Endothelial cell of umbilical vein (primary cell): ENCODE measurements at regions not wholly inside any gene's neighbourhood (a gene's known extent, or its start where the extent isn't known, plus 50 kb on each side); places are given as distances from the start of the nearest gene placed in this dataset.

ENCODE experiments used
- BruUV-seq: library from RNA; stranded (reverse); fragments of 400-500 nt; replicated peaks from 2 replicates; lab custom pipeline; 2021; lab: Mats Ljungman, UMichigan
- CTCF ChIA-PET: fragments of 300-600, 350-600 bp; sonication (Branson Sonifier 250); formaldehyde crosslinking; loops from one replicate; lab custom pipeline; 2021; ENCODE audit warnings: antibody characterized with exemption, inconsistent platforms; lab: Charles Lee
- POLR2A ChIA-PET: fragments of 300-600, 350-600 bp; sonication (Branson Sonifier 250); formaldehyde crosslinking; loops from one replicate; lab custom pipeline; 2021; ENCODE audit warnings: antibody characterized with exemption, inconsistent platforms; lab: Charles Lee
- DNase-seq: peaks from one replicate; pipeline ENCODE4 v3.0.0-alpha.2; 2011; ENCODE audit warnings: low read depth, low spot score
- FAIRE-seq: peaks from 2 replicates; lab custom pipeline; 2011; peaks lifted over from hg19 to GRCh38; lab: Jason Lieb, UNC
- H2AFZ ChIP-seq: 2 replicates; pipeline ENCODE4 v1.6.0; 2012; ENCODE audit warnings: low read depth, low read length, control low read depth, inconsistent platforms
- H3K27ac ChIP-seq: 2 replicates; pipeline ENCODE4 v1.5.1; 2011; ENCODE audit warnings: low read depth, mild to moderate bottlenecking, control low read depth, low read length, moderate library complexity; ENCODE audit not compliant: insufficient read depth
- H3K27me3 ChIP-seq, 2 experiments: 2 replicates each; pipeline versions ENCODE4 v1.6.0 to v1.6.1; 2011; ENCODE audit warnings: low read length in 2 of 2, mixed read lengths in 1 of 2; ENCODE audit not compliant: control insufficient read depth in 2 of 2, insufficient read depth in 2 of 2
- H3K36me3 ChIP-seq, 2 experiments: 2 replicates in 1 of 2; 3 replicates in 1 of 2; pipeline ENCODE4 v1.5.1; 2011; ENCODE audit warnings: low read length in 2 of 2, mild to moderate bottlenecking in 1 of 2, moderate library complexity in 1 of 2; ENCODE audit not compliant: control insufficient read depth in 2 of 2, insufficient read depth in 2 of 2; ENCODE audit errors: extremely low read depth in 1 of 2
- H3K4me1 ChIP-seq: 3 replicates; pipeline ENCODE4 v1.5.1; 2011; ENCODE audit warnings: mild to moderate bottlenecking, low read length; ENCODE audit not compliant: control insufficient read depth, insufficient read depth; ENCODE audit errors: extremely low read depth
- H3K4me2 ChIP-seq: 2 replicates; pipeline ENCODE4 v1.6.1; 2011; ENCODE audit warnings: low read length, control low read depth, mixed read lengths; ENCODE audit not compliant: insufficient read depth
- H3K4me3 ChIP-seq, 3 experiments: fragments of 200-600 bp in 1 of 3; sonication (generic), shearing (Covaris generic) in 1 of 3; replicated peaks in 1 of 3; 2 replicates each; pipeline ENCODE4 v1.5.1; 2011 to 2016; ENCODE audit warnings: control low read depth in 3 of 3, low read length in 3 of 3, mild to moderate bottlenecking in 2 of 3, inconsistent platforms in 1 of 3, low read depth in 1 of 3, moderate library complexity in 1 of 3; ENCODE audit not compliant: insufficient read depth in 1 of 3
- H3K79me2 ChIP-seq: 2 replicates; pipeline ENCODE4 v1.6.0; 2012; ENCODE audit warnings: low read length, inconsistent platforms; ENCODE audit not compliant: control insufficient read depth, insufficient read depth
- H3K9ac ChIP-seq: replicated peaks from 2 replicates; pipeline ENCODE3; 2011; ENCODE audit warnings: low read length, control low read depth; ENCODE audit not compliant: insufficient read depth; ENCODE audit errors: extremely low read depth
- H3K9me1 ChIP-seq: replicated peaks from 3 replicates; pipeline ENCODE4 v1.6.0; 2011; ENCODE audit warnings: mild to moderate bottlenecking, low read length; ENCODE audit not compliant: control insufficient read depth, insufficient read depth; ENCODE audit errors: extremely low read depth
- H3K9me3 ChIP-seq: replicated peaks from 2 replicates; pipeline ENCODE4 v1.5.1; 2012; ENCODE audit warnings: low read length, inconsistent platforms; ENCODE audit not compliant: control insufficient read depth, insufficient read depth
- H4K20me1 ChIP-seq: replicated peaks from 2 replicates; pipeline ENCODE3; 2011; ENCODE audit warnings: mild to moderate bottlenecking, low read length; ENCODE audit not compliant: control insufficient read depth, insufficient read depth; ENCODE audit errors: extremely low read depth
- EZH2 ChIP-seq: IDR thresholded peaks from 2 replicates; pipeline ENCODE4 v1.6.1; 2012; ENCODE audit warnings: borderline replicate concordance, low read depth, mild to moderate bottlenecking, moderate library complexity, low read length, inconsistent platforms; ENCODE audit not compliant: severe bottlenecking
- FOS ChIP-seq: IDR thresholded peaks from 2 replicates; pipeline ENCODE4 v1.6.1; 2011; ENCODE audit warnings: mild to moderate bottlenecking, low read length, moderate library complexity, borderline replicate concordance; ENCODE audit not compliant: insufficient read depth
- GATA2 ChIP-seq: IDR thresholded peaks from 2 replicates; pipeline ENCODE4 v1.7.0; 2011; ENCODE audit warnings: low read depth, mild to moderate bottlenecking, moderate library complexity, mixed read lengths, low read length; ENCODE audit not compliant: insufficient read length, insufficient read depth
- JUN ChIP-seq: IDR thresholded peaks from 2 replicates; pipeline ENCODE4 v1.6.1; 2011; ENCODE audit warnings: borderline replicate concordance, low read depth; ENCODE audit not compliant: insufficient read length, insufficient read depth
- MYC ChIP-seq: IDR thresholded peaks from one replicate; pipeline ENCODE4 v1.6.1; 2011; ENCODE audit warnings: mild to moderate bottlenecking, low read depth, low read length
- POLR2A ChIP-seq: IDR thresholded peaks from 2 replicates; pipeline ENCODE4 v1.6.1; 2012; ENCODE audit warnings: low read depth, mild to moderate bottlenecking, control low read depth, low read length
- POLR2AphosphoS5 ChIP-seq: IDR thresholded peaks from 2 replicates; pipeline ENCODE4 v1.6.1; 2012; ENCODE audit warnings: low read depth, mild to moderate bottlenecking, control low read depth, low read length, moderate library complexity; ENCODE audit not compliant: insufficient read depth
- dilution Hi-C: fragments of 300-500 bp; cut with MboI; formaldehyde crosslinking; loops from one replicate; pipeline ENCODE4 v1.15.0; 2019; ENCODE audit warnings: low sequenced_read_pairs; ENCODE audit not compliant: extremely low pct_ligation_motif_present
- intact Hi-C: fragments of 100-400 bp; cut with micrococcal nuclease; formaldehyde crosslinking; loops from one replicate; pipeline ENCODE4 v1.10.0; 2022
- TF ChIP-seq, protein P1 (sequence below): IDR thresholded peaks from 2 replicates; pipeline ENCODE4 v1.6.1; 2011; ENCODE audit not compliant: insufficient read depth, insufficient read length
- TF ChIP-seq, protein P2 (sequence below), 2 donors: IDR thresholded peaks; 1 replicate in 1 of 2; 2 replicates in 1 of 2; pipeline ENCODE4 v1.5.1; 2011; ENCODE audit warnings: low read length in 2 of 2, mild to moderate bottlenecking in 2 of 2, moderate library complexity in 2 of 2, control low read depth in 1 of 2, inconsistent platforms in 1 of 2, low read depth in 1 of 2; ENCODE audit not compliant: insufficient read depth in 1 of 2; ENCODE audit errors: extremely low read depth in 1 of 2

DNA sequence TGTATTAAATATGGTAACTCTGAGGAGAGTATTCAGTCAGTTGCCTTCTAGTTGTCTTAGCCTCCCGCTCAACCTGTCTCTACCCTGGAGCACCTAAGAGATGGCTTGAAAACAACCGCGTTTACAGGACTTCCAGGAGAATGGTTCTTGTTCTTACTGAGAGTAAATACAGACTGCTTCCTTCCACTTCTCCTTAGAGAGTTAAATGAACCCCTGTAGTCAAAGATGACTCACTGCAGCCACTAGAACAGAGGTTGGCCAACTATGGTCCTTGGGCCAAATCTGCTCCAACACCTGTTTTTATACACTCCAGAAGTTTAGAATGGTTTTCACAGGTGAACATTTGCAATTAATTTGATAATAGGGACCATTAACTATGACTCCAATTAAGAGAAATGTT, 60.1 kb upstream of the ASB17 start:
- Histone ChIP-seq H4K20me1 (no peaks in the 10 kb centered on the region), H3K4me1 (no peaks in the 10 kb centered on the region), H3K27me3 (peaks cover 2 to 3% of the 10 kb centered on the region in 2 experiments), H3K79me2 (no peaks in the 10 kb centered on the region), H3K9ac (no peak overlapping the region), H3K9me1 (no peaks in the 10 kb centered on the region), H3K36me3 (no peaks in the 10 kb centered on the region), H3K9me3 (no peaks in the 10 kb centered on the region), H3K27ac (no peak overlapping the region), H2AFZ (no peak overlapping the region), H3K4me3 (no peak overlapping the region), H3K4me2 (no peak overlapping the region)
- DNase-seq (no peak), FAIRE-seq (no peak)
- BruUV-seq: no TSS peak
- CTCF ChIA-PET: interaction anchor here (1.0 kb wide), 1 partner anchor 1151 kb away, joined by 6 read pairs; no protein-coding TSS in a partner anchor
- intact Hi-C loops: no loop called here
- POLR2A ChIA-PET: no interaction called here
- TF ChIP-seq, protein P1, sequence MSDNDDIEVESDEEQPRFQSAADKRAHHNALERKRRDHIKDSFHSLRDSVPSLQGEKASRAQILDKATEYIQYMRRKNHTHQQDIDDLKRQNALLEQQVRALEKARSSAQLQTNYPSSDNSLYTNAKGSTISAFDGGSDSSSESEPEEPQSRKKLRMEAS: no peak
- TF ChIP-seq EZH2 (no peak), POLR2AphosphoS5 (no peak), POLR2A (no peak), FOS (no peak), GATA2 (no peak), MYC (no peak), JUN (no peak)
- TF ChIP-seq, protein P2, sequence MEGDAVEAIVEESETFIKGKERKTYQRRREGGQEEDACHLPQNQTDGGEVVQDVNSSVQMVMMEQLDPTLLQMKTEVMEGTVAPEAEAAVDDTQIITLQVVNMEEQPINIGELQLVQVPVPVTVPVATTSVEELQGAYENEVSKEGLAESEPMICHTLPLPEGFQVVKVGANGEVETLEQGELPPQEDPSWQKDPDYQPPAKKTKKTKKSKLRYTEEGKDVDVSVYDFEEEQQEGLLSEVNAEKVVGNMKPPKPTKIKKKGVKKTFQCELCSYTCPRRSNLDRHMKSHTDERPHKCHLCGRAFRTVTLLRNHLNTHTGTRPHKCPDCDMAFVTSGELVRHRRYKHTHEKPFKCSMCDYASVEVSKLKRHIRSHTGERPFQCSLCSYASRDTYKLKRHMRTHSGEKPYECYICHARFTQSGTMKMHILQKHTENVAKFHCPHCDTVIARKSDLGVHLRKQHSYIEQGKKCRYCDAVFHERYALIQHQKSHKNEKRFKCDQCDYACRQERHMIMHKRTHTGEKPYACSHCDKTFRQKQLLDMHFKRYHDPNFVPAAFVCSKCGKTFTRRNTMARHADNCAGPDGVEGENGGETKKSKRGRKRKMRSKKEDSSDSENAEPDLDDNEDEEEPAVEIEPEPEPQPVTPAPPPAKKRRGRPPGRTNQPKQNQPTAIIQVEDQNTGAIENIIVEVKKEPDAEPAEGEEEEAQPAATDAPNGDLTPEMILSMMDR (IDR thresholded peaks at IDR 0.05; ENCODE audit: extremely low read depth in 1 of 2, insufficient read depth in 1 of 2, low read depth in 1 of 2, low read length in 2 of 2): no peak
- dilution Hi-C loops: no loop called here
